HCT116 (cell line): ENCODE measurements at regions not wholly inside any gene's neighbourhood (a gene's known extent, or its start where the extent isn't known, plus 50 kb on each side); places are given as distances from the start of the nearest gene placed in this dataset.

Source experiments
- ATAC-seq: fragments of 200-7000 bp; cut with Tn5 transposase; 2 replicates; pipeline ENCODE4 v1.9.1; 2020; ENCODE audit warnings: mild to moderate bottlenecking, moderate library complexity
- BruUV-seq: library from RNA; stranded (reverse); fragments of 400-500 nt; replicated peaks from 2 replicates; lab custom pipeline; 2021; lab: Mats Ljungman, UMichigan
- CTCF ChIA-PET: fragments of 300-600 bp; sonication (Branson Sonifier 250); formaldehyde crosslinking; loops from one replicate; lab custom pipeline; 2021; ENCODE audit warnings: antibody characterized with exemption; lab: Charles Lee
- POLR2A ChIA-PET: fragments of 300-600, 350-600 bp; sonication (Branson Sonifier 250); formaldehyde crosslinking; loops from one replicate; lab custom pipeline; 2021; ENCODE audit warnings: antibody characterized with exemption; lab: Charles Lee
- RAD21 ChIA-PET, 2 experiments: fragments of 300-600 bp; sonication (Branson Sonifier 250); formaldehyde crosslinking; loops; one replicate each; lab custom pipeline; 2023; ENCODE audit warnings: low total read pairs in 2 of 2; ENCODE audit not compliant: uncharacterized antibody in 2 of 2, unreplicated experiment in 2 of 2, low non-redundant PET in 1 of 2; lab: Charles Lee
- DNase-seq: peaks from one replicate; pipeline ENCODE4 v3.0.0-alpha.2; 2010; ENCODE audit warnings: low read depth, low spot score
- H2AFZ ChIP-seq: fragments of 200-600 bp; shearing (Covaris generic), sonication (generic); 2 replicates; pipeline ENCODE4 v1.6.1; 2017; ENCODE audit warnings: low read depth, mixed run types, mixed read lengths, antibody characterized with exemption, low read length; ENCODE audit not compliant: poor library complexity, severe bottlenecking
- H3K27ac ChIP-seq: 2 replicates; pipeline ENCODE4 v1.5.1; 2012; ENCODE audit warnings: low read depth, low read length
- H3K27me3 ChIP-seq: fragments of 200-600 bp; sonication (generic); 2 replicates; pipeline ENCODE4 v1.6.1; 2016; ENCODE audit warnings: mixed run types, low read length, mixed read lengths; ENCODE audit not compliant: insufficient read depth
- H3K36me3 ChIP-seq, 2 experiments: fragments of 200-500 bp in 1 of 2; fragments of 200-600 bp in 1 of 2; sonication (Bioruptor generic) in 1 of 2; sonication (generic) in 1 of 2; 2 replicates each; pipeline versions ENCODE4 v1.5.1 to v1.6.1; 2014 to 2016; ENCODE audit warnings: low read length in 2 of 2, inconsistent platforms in 1 of 2, mixed read lengths in 1 of 2, mixed run types in 1 of 2; ENCODE audit not compliant: insufficient read depth in 2 of 2, control insufficient read depth in 1 of 2
- H3K4me1 ChIP-seq, 2 experiments: fragments of 200-600 bp in 1 of 2; sonication (generic) in 1 of 2; 2 replicates each; pipeline versions ENCODE4 v1.5.1 to v1.6.1; 2012 to 2017; ENCODE audit warnings: low read length in 2 of 2, inconsistent platforms in 1 of 2, mild to moderate bottlenecking in 1 of 2, mixed read lengths in 1 of 2, mixed run types in 1 of 2, moderate library complexity in 1 of 2; ENCODE audit not compliant: insufficient read depth in 2 of 2, control insufficient read depth in 1 of 2
- H3K4me2 ChIP-seq: fragments of 200-600 bp; sonication (generic); 2 replicates; pipeline ENCODE4 v1.6.1; 2017; ENCODE audit warnings: mixed run types, low read length, mixed read lengths
- H3K4me3 ChIP-seq, 2 experiments: fragments of 200-600 bp in 1 of 2; sonication (generic) in 1 of 2; replicated peaks in 1 of 2; 2 replicates each; pipeline ENCODE4 v1.5.1; 2011 to 2016; ENCODE audit warnings: low read length in 2 of 2, control low read depth in 1 of 2, low read depth in 1 of 2, mild to moderate bottlenecking in 1 of 2, mixed read lengths in 1 of 2, mixed run types in 1 of 2
- H3K79me2 ChIP-seq: fragments of 200-600 bp; sonication (generic); 2 replicates; pipeline ENCODE4 v1.6.1; 2017; ENCODE audit warnings: mild to moderate bottlenecking, mixed run types, low read length, moderate library complexity, mixed read lengths; ENCODE audit not compliant: insufficient read depth
- H3K9ac ChIP-seq: fragments of 200-600 bp; sonication (generic); 2 replicates; pipeline ENCODE4 v1.6.1; 2016; ENCODE audit warnings: low read length, mixed read lengths
- H3K9me2 ChIP-seq: fragments of 200-600 bp; sonication (generic), shearing (Covaris generic); 2 replicates; pipeline ENCODE4 v1.6.1; 2017; ENCODE audit warnings: mixed run types, mild to moderate bottlenecking, moderate library complexity; ENCODE audit not compliant: insufficient read depth
- H3K9me3 ChIP-seq, 2 experiments: fragments of 200-500 bp in 1 of 2; fragments of 200-600 bp in 1 of 2; sonication (Bioruptor generic) in 1 of 2; sonication (generic) in 1 of 2; 2 replicates each; pipeline ENCODE4 v1.6.1; 2014 to 2017; ENCODE audit warnings: low read length in 2 of 2, mixed read lengths in 2 of 2, inconsistent platforms in 1 of 2, low read depth in 1 of 2, mild to moderate bottlenecking in 1 of 2, mixed run types in 1 of 2, moderate library complexity in 1 of 2; ENCODE audit not compliant: control insufficient read depth in 1 of 2, insufficient read depth in 1 of 2
- H4K20me1 ChIP-seq: fragments of 200-600 bp; sonication (generic), shearing (Covaris generic); 2 replicates; pipeline ENCODE4 v1.6.1; 2017; ENCODE audit warnings: mixed run types, mild to moderate bottlenecking, moderate library complexity; ENCODE audit not compliant: insufficient read depth
- CBX3 ChIP-seq: IDR thresholded peaks from 2 replicates; pipeline ENCODE4 v1.6.1; 2012; ENCODE audit warnings: low read depth
- CEBPB ChIP-seq: IDR thresholded peaks from 2 replicates; pipeline ENCODE4 v1.6.1; 2012; ENCODE audit warnings: low read depth
- EGR1 ChIP-seq: IDR thresholded peaks from 2 replicates; pipeline ENCODE4 v1.6.1; 2012; ENCODE audit warnings: low read depth
- ELF1 ChIP-seq: IDR thresholded peaks from 2 replicates; pipeline ENCODE4 v1.6.1; 2012; ENCODE audit warnings: low read depth, borderline replicate concordance
- EZH2 ChIP-seq: fragments of 200-600 bp; sonication (generic); IDR thresholded peaks from 2 replicates; pipeline ENCODE4 v1.6.1; 2017; ENCODE audit warnings: antibody characterized with exemption, mixed run types
- EZH2phosphoT487 ChIP-seq: fragments of 200-600 bp; IDR thresholded peaks from 2 replicates; pipeline ENCODE4 v1.6.1; 2018; ENCODE audit warnings: antibody characterized with exemption, borderline replicate concordance
- FOSL1 ChIP-seq: IDR thresholded peaks from 2 replicates; pipeline ENCODE4 v1.6.1; 2012; ENCODE audit warnings: low read depth
- POLR2A ChIP-seq: IDR thresholded peaks from 2 replicates; pipeline ENCODE4 v1.7.0; 2011; ENCODE audit warnings: borderline replicate concordance; ENCODE audit not compliant: insufficient read depth, insufficient read length; ENCODE audit errors: extremely low read depth
- POLR2AphosphoS5 ChIP-seq: IDR thresholded peaks from 2 replicates; pipeline ENCODE4 v1.6.1; 2011; ENCODE audit warnings: mild to moderate bottlenecking, low read depth, low read length, moderate library complexity
- RAD21 ChIP-seq: IDR thresholded peaks from 2 replicates; pipeline ENCODE4 v1.6.1; 2012; ENCODE audit warnings: low read depth, mild to moderate bottlenecking
- SIN3A ChIP-seq: IDR thresholded peaks from 2 replicates; pipeline ENCODE4 v1.6.1; 2012; ENCODE audit warnings: low read depth
- SRF ChIP-seq: IDR thresholded peaks from 2 replicates; pipeline ENCODE4 v1.6.1; 2012; ENCODE audit warnings: low read depth
- TCF7L2 ChIP-seq: IDR thresholded peaks from 2 replicates; pipeline ENCODE4 v1.7.0; 2011; ENCODE audit warnings: borderline replicate concordance, inconsistent platforms; ENCODE audit not compliant: insufficient read depth, insufficient read length; ENCODE audit errors: extremely low read depth
- YY1 ChIP-seq: IDR thresholded peaks from 2 replicates; pipeline ENCODE4 v1.6.1; 2011; ENCODE audit warnings: low read length, low read depth, moderate library complexity, mild to moderate bottlenecking; ENCODE audit not compliant: insufficient replicate concordance; ENCODE audit errors: extremely low read depth
- ZFX ChIP-seq: fragments of 450-650 bp; IDR thresholded peaks from 2 replicates; pipeline ENCODE4 v1.6.1; 2017
- ZNF274 ChIP-seq: fragments of 200-500 bp; sonication (Bioruptor generic); IDR thresholded peaks from 2 replicates; pipeline ENCODE4 v1.6.1; 2014; ENCODE audit warnings: mild to moderate bottlenecking, low read depth, low read length, inconsistent platforms
- intact Hi-C: fragments of 100-400 bp; cut with micrococcal nuclease; formaldehyde crosslinking; loops from 2 replicates; pipeline ENCODE4 v1.10.0; 2022
- TF ChIP-seq, protein P1 (sequence below): IDR thresholded peaks from 2 replicates; pipeline ENCODE4 v1.6.1; 2011; ENCODE audit warnings: mild to moderate bottlenecking, low read length, moderate library complexity; ENCODE audit not compliant: insufficient replicate concordance; ENCODE audit errors: extremely low read depth
- TF ChIP-seq, protein P2 (sequence below): IDR thresholded peaks from 2 replicates; pipeline ENCODE4 v1.6.1; 2012
- TF ChIP-seq, protein P3 (sequence below): IDR thresholded peaks from 2 replicates; pipeline ENCODE4 v1.6.1; 2012
- TF ChIP-seq, protein P4 (sequence below), 3 experiments: fragments of 200-600 bp in 1 of 3; sonication (generic) in 1 of 3; IDR thresholded peaks in 2 of 3; conservative IDR thresholded peaks in 1 of 3; 2 replicates each; pipeline ENCODE4 v1.5.1; 2012 to 2017; ENCODE audit warnings: low read depth in 2 of 3, low read length in 2 of 3, antibody characterized with exemption in 1 of 3, borderline replicate concordance in 1 of 3, control low read depth in 1 of 3, mild to moderate bottlenecking in 1 of 3, mixed read lengths in 1 of 3, mixed run types in 1 of 3, moderate library complexity in 1 of 3; ENCODE audit not compliant: insufficient read depth in 1 of 3

DNA sequence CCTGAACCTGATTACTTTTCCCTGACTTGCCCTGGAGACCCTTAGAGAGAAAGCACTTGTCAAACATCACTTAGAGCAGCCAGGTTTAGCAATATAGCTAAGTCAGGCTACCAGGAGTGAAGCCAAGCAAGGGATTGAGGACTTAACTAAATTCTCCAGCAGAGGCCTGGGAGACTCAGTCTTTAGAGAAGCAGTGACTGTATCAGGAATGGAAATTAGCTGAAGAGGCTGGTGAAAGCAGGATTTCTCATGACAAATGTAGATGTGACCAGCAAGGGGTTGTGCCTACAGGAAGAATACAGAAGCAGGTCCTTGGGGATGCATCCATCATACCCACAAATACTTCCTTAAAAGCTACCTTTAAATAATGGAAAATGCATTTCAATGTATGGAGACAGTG, 368.9 kb upstream of the MEIS1 start (continued):
- TF ChIP-seq, protein P1, sequence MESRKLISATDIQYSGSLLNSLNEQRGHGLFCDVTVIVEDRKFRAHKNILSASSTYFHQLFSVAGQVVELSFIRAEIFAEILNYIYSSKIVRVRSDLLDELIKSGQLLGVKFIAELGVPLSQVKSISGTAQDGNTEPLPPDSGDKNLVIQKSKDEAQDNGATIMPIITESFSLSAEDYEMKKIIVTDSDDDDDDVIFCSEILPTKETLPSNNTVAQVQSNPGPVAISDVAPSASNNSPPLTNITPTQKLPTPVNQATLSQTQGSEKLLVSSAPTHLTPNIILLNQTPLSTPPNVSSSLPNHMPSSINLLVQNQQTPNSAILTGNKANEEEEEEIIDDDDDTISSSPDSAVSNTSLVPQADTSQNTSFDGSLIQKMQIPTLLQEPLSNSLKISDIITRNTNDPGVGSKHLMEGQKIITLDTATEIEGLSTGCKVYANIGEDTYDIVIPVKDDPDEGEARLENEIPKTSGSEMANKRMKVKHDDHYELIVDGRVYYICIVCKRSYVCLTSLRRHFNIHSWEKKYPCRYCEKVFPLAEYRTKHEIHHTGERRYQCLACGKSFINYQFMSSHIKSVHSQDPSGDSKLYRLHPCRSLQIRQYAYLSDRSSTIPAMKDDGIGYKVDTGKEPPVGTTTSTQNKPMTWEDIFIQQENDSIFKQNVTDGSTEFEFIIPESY: no peak
- no peak for TF ChIP-seq FOSL1
- TF ChIP-seq YY1: no peak
- no peak for TF ChIP-seq RAD21

DNA sequence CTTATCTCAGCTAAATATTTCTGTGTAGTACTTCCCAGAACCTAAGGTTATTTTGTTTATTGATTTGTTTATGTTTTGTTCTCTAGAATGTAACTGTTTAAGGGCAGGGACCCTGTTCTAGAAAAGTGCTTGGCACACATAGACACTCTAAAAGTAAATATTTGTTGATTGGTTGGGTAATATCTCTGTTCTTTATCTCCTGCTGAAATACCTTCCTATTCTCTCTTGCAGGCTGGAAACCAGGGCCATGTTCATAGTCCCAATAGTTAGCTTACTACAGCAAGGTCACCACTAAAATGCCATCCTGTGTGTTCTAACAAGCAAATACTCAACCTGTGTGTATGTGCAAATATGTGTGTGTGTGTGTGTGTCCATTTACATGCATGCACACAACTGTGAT, 375.6 kb upstream of the MEIS1 start:
- DNase-seq (no peak), ATAC-seq (no peak)
- H3K4me1 ChIP-seq: no peaks in the 10 kb centered on the region
- no peaks in the 10 kb centered on the region for H3K36me3 ChIP-seq
- H3K79me2 ChIP-seq: no peaks in the 10 kb centered on the region
- no peaks in the 10 kb centered on the region for H4K20me1 ChIP-seq
- H2AFZ ChIP-seq: no peak overlapping the region
- no TSS peak for BruUV-seq
- no peaks in the 10 kb centered on the region for H3K9me2 ChIP-seq
- no peak for TF ChIP-seq YY1
- TF ChIP-seq POLR2A: no peak
- no peak for TF ChIP-seq EZH2
- no peak for TF ChIP-seq CEBPB
- TF ChIP-seq ZNF274: no peak
- TF ChIP-seq POLR2AphosphoS5: no peak
- TF ChIP-seq, protein P1: no peak
- TF ChIP-seq EGR1: no peak
- TF ChIP-seq, protein P2, sequence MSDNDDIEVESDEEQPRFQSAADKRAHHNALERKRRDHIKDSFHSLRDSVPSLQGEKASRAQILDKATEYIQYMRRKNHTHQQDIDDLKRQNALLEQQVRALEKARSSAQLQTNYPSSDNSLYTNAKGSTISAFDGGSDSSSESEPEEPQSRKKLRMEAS: no peak
- no peak for TF ChIP-seq CBX3
- no peak for TF ChIP-seq RAD21
- no peak for TF ChIP-seq ELF1
- TF ChIP-seq TCF7L2: no peak
- TF ChIP-seq, protein P3, sequence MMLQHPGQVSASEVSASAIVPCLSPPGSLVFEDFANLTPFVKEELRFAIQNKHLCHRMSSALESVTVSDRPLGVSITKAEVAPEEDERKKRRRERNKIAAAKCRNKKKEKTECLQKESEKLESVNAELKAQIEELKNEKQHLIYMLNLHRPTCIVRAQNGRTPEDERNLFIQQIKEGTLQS: no peak
- TF ChIP-seq ZFX: no peak
- no peak for TF ChIP-seq SIN3A
- TF ChIP-seq EZH2phosphoT487: no peak
- no peak for TF ChIP-seq SRF
- TF ChIP-seq, protein P4, sequence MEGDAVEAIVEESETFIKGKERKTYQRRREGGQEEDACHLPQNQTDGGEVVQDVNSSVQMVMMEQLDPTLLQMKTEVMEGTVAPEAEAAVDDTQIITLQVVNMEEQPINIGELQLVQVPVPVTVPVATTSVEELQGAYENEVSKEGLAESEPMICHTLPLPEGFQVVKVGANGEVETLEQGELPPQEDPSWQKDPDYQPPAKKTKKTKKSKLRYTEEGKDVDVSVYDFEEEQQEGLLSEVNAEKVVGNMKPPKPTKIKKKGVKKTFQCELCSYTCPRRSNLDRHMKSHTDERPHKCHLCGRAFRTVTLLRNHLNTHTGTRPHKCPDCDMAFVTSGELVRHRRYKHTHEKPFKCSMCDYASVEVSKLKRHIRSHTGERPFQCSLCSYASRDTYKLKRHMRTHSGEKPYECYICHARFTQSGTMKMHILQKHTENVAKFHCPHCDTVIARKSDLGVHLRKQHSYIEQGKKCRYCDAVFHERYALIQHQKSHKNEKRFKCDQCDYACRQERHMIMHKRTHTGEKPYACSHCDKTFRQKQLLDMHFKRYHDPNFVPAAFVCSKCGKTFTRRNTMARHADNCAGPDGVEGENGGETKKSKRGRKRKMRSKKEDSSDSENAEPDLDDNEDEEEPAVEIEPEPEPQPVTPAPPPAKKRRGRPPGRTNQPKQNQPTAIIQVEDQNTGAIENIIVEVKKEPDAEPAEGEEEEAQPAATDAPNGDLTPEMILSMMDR (IDR thresholded peaks at IDR 0.05 in 2 of 3, conservative IDR thresholded peaks at IDR 0.05 in 1 of 3; ENCODE audit: borderline replicate concordance in 1 of 3, insufficient read depth in 1 of 3, low read depth in 2 of 3, low read length in 2 of 3): no peak
- H3K27ac ChIP-seq: no peak overlapping the region
- no peak overlapping the region for H3K4me3 ChIP-seq
- peaks cover 17% of the 10 kb centered on the region for H3K27me3 ChIP-seq
- RAD21 ChIA-PET: no interaction called here
- no peak overlapping the region for H3K4me2 ChIP-seq
- POLR2A ChIA-PET: no interaction called here
- intact Hi-C loops: no loop called here
- no peak overlapping the region for H3K9ac ChIP-seq
- CTCF ChIA-PET: no interaction called here
- H3K9me3 ChIP-seq: no peaks in the 10 kb centered on the region
